ENCODE measurements at regions not wholly inside any gene's neighbourhood (a gene's known extent, or its start where the extent isn't known, plus 50 kb on each side); places are given as distances from the start of the nearest gene placed in this dataset.
"Not testable (repeated sequence)": the region's sequence is repeated elsewhere in the genome, so short reads cannot be mapped to it uniquely, and the experiment has no call there.

GRCh38 chr14:34381304-34381703 is 80.7 kb downstream of the SPTSSA start:
- POLR2A ChIA-PET; CTCF ChIA-PET; DNase-seq (ENCODE audit: extremely low spot score): not testable (repeated sequence)

GRCh38 chr14:34380471-34380845 is 81.6 kb downstream of the SPTSSA start:
- ChIA-PET CTCF (no interaction called here), POLR2A (no interaction called here)
- no peak for DNase-seq (ENCODE audit: extremely low spot score)
- TF ChIP-seq CTCF (IDR thresholded peaks at IDR 0.05; ENCODE audit: control extremely low read depth, extremely low read depth, low read depth, missing control alignments), result no peak

GRCh38 chr14:34379816-34380470 is 82.1 kb downstream of the SPTSSA start:
- no peak for DNase-seq (ENCODE audit: extremely low spot score)
- POLR2A ChIA-PET, result no interaction called here
- TF ChIP-seq CTCF (IDR thresholded peaks at IDR 0.05; ENCODE audit: control extremely low read depth, extremely low read depth, low read depth, missing control alignments), result no peak
- CTCF ChIA-PET, result no interaction called here

GRCh38 chr14:34376649-34377267 is 85.3 kb downstream of the SPTSSA start:
- ChIA-PET POLR2A (no interaction called here), CTCF (interaction anchor here (2.0 kb wide), 1 partner anchor 54 kb away, joined by 6 read pairs; no protein-coding TSS in a partner anchor)
- TF ChIP-seq CTCF (IDR thresholded peaks at IDR 0.05; ENCODE audit: control extremely low read depth, extremely low read depth, low read depth, missing control alignments), result no peak
- no peak for DNase-seq (ENCODE audit: extremely low spot score)

- ChIA-PET POLR2A (no interaction called here), CTCF (interaction anchor here (0.9 to 2.0 kb wide), 4 partner anchors 10 to 582 kb away, joined by 3 to 6 read pairs (median 4); no protein-coding TSS in a partner anchor)
- TF ChIP-seq CTCF (IDR thresholded peaks at IDR 0.05; ENCODE audit: control extremely low read depth, extremely low read depth, low read depth, missing control alignments), result no peak
- DNase-seq (ENCODE audit: extremely low spot score), result no peak
Observed at GRCh38 chr14:34374998-34375740, 86.9 kb downstream of the SPTSSA start.

GRCh38 chr14:34373191-34373590 is 88.8 kb downstream of the SPTSSA start:
- ChIA-PET CTCF (interaction anchor here (1.0 to 1.1 kb wide), 2 partner anchors 9 to 41 kb away, joined by 3 read pairs; no protein-coding TSS in a partner anchor), POLR2A (no interaction called here)
- DNase-seq (ENCODE audit: extremely low spot score), result no peak
- TF ChIP-seq CTCF (IDR thresholded peaks at IDR 0.05; ENCODE audit: control extremely low read depth, extremely low read depth, low read depth, missing control alignments), result no peak

GRCh38 chr14:34372786-34373185 is 89.3 kb downstream of the SPTSSA start:
- no peak for TF ChIP-seq CTCF (IDR thresholded peaks at IDR 0.05; ENCODE audit: control extremely low read depth, extremely low read depth, low read depth, missing control alignments)
- ChIA-PET POLR2A (no interaction called here), CTCF (interaction anchor here (1.0 to 1.1 kb wide), 2 partner anchors 8 to 41 kb away, joined by 3 read pairs; no protein-coding TSS in a partner anchor)
- no peak for DNase-seq (ENCODE audit: extremely low spot score)
